HEK293 (cell line): ENCODE measurements at regions not wholly inside any gene's neighbourhood (a gene's known extent, or its start where the extent isn't known, plus 50 kb on each side); places are given as distances from the start of the nearest gene placed in this dataset.

Source experiments
- CTCF ChIA-PET: fragments of 350-600 bp; formaldehyde crosslinking; extraction: SDS; loops from one replicate; lab custom pipeline; 2021; ENCODE audit warnings: antibody characterized with exemption; lab: Yijun Ruan, JAX
- POLR2A ChIA-PET: fragments of 300-600 bp; formaldehyde crosslinking; extraction: SDS; loops from one replicate; lab custom pipeline; 2020; ENCODE audit warnings: antibody characterized with exemption, inconsistent platforms; lab: Yijun Ruan, JAX
- H3K27ac ChIP-seq: fragments of 200-500 bp; sonication (Bioruptor generic); 2 replicates; pipeline ENCODE4 v1.5.1; 2014; ENCODE audit warnings: low read depth, low read length, control low read depth, inconsistent platforms; ENCODE audit errors: extremely low read depth
- H3K36me3 ChIP-seq, 2 experiments: fragments of 200-500 bp in 1 of 2; sonication (Bioruptor generic) in 1 of 2; 1 replicate in 1 of 2; 2 replicates in 1 of 2; pipeline ENCODE4 v1.5.1; 2014 to 2017; ENCODE audit warnings: inconsistent platforms in 2 of 2, low read length in 2 of 2; ENCODE audit not compliant: control insufficient read depth in 2 of 2, insufficient read depth in 1 of 2
- H3K4me1 ChIP-seq: fragments of 200-500 bp; sonication (Bioruptor generic); 2 replicates; pipeline ENCODE4 v1.5.1; 2014; ENCODE audit warnings: mild to moderate bottlenecking, low read length, inconsistent platforms; ENCODE audit not compliant: control insufficient read depth, insufficient read depth
- H3K4me3 ChIP-seq: 2 replicates; pipeline ENCODE4 v1.5.1; 2011; ENCODE audit warnings: low read depth, mild to moderate bottlenecking, control low read depth, low read length, moderate library complexity
- H3K9me3 ChIP-seq: fragments of 200-500 bp; sonication (Bioruptor generic); 2 replicates; pipeline ENCODE4 v1.5.1; 2014; ENCODE audit warnings: low read depth, low read length, inconsistent platforms; ENCODE audit not compliant: control insufficient read depth, insufficient read depth
- HOXA7 ChIP-seq: sonication (generic); formaldehyde crosslinking; IDR thresholded peaks from 2 replicates; pipeline ENCODE4 v1.8.1; 2022; ENCODE audit warnings: missing genetic modification reagents, borderline replicate concordance
- MEIS1 ChIP-seq: sonication (generic); formaldehyde crosslinking; IDR thresholded peaks from 2 replicates; pipeline ENCODE4 v1.8.1; 2022; ENCODE audit warnings: missing genetic modification reagents, mild to moderate bottlenecking, borderline replicate concordance
- YY1 ChIP-seq: fragments of 450-650 bp; formaldehyde crosslinking; IDR thresholded peaks from 2 replicates; pipeline ENCODE4 v1.5.1; 2018; ENCODE audit warnings: missing biosample characterization, missing genetic modification characterization
- ZBTB21 ChIP-seq: fragments of 450-650 bp; formaldehyde crosslinking; IDR thresholded peaks from 2 replicates; pipeline ENCODE4 v1.5.1; 2017; ENCODE audit warnings: missing biosample characterization, missing genetic modification characterization
- ZBTB8A ChIP-seq: fragments of 450-650 bp; formaldehyde crosslinking; IDR thresholded peaks from 2 replicates; pipeline ENCODE4 v1.5.1; 2016; ENCODE audit warnings: missing biosample characterization, missing genetic modification characterization
- ZFP37 ChIP-seq: fragments of 450-650 bp; formaldehyde crosslinking; IDR thresholded peaks from 2 replicates; pipeline ENCODE4 v1.5.1; 2016; ENCODE audit warnings: missing biosample characterization, missing genetic modification characterization
- ZFP41 ChIP-seq: fragments of 450-650 bp; formaldehyde crosslinking; IDR thresholded peaks from 2 replicates; pipeline ENCODE4 v1.5.1; 2016; ENCODE audit warnings: missing biosample characterization, missing genetic modification characterization, borderline replicate concordance
- ZNF169 ChIP-seq: fragments of 450-650 bp; formaldehyde crosslinking; IDR thresholded peaks from 2 replicates; pipeline ENCODE4 v1.5.1; 2016; ENCODE audit warnings: missing biosample characterization, missing genetic modification characterization
- ZNF202 ChIP-seq: fragments of 450-650 bp; formaldehyde crosslinking; IDR thresholded peaks from 2 replicates; pipeline ENCODE4 v1.5.1; 2016; ENCODE audit warnings: missing biosample characterization, missing genetic modification characterization, borderline replicate concordance
- ZNF274 ChIP-seq, 2 experiments: fragments of 200-500 bp in 1 of 2; fragments of 450-650 bp in 1 of 2; sonication (Bioruptor generic) in 1 of 2; formaldehyde crosslinking in 1 of 2; IDR thresholded peaks; 2 replicates each; pipeline versions ENCODE4 v1.5.1 to v1.6.1; 2014 to 2016; ENCODE audit warnings: borderline replicate concordance in 1 of 2, inconsistent platforms in 1 of 2, low read length in 1 of 2, missing biosample characterization in 1 of 2, missing genetic modification characterization in 1 of 2
- ZNF335 ChIP-seq: fragments of 450-650 bp; formaldehyde crosslinking; conservative IDR thresholded peaks from 2 replicates; pipeline ENCODE4 v1.5.1; 2016; ENCODE audit warnings: missing biosample characterization, missing genetic modification characterization
- ZNF391 ChIP-seq: fragments of 450-650 bp; formaldehyde crosslinking; IDR thresholded peaks from 2 replicates; pipeline ENCODE4 v1.5.1; 2016; ENCODE audit warnings: low read depth, missing biosample characterization, missing genetic modification characterization, borderline replicate concordance
- ZNF513 ChIP-seq: fragments of 450-650 bp; IDR thresholded peaks from 2 replicates; pipeline ENCODE4 v1.5.1; 2018; ENCODE audit warnings: missing biosample characterization, missing genetic modification characterization
- ZNF521 ChIP-seq: fragments of 450-650 bp; formaldehyde crosslinking; IDR thresholded peaks from 2 replicates; pipeline ENCODE4 v1.5.1; 2017; ENCODE audit warnings: missing biosample characterization, mild to moderate bottlenecking, missing genetic modification characterization
- ZNF529 ChIP-seq: fragments of 450-650 bp; formaldehyde crosslinking; IDR thresholded peaks from 2 replicates; pipeline ENCODE4 v1.5.1; 2017; ENCODE audit warnings: missing genetic modification characterization, missing biosample characterization; ENCODE audit not compliant: insufficient replicate concordance
- ZNF560 ChIP-seq: fragments of 450-650 bp; formaldehyde crosslinking; IDR thresholded peaks from 2 replicates; pipeline ENCODE4 v1.5.1; 2017; ENCODE audit warnings: missing biosample characterization, missing genetic modification characterization, borderline replicate concordance
- ZNF701 ChIP-seq: fragments of 450-650 bp; formaldehyde crosslinking; IDR thresholded peaks from 2 replicates; pipeline ENCODE4 v1.5.1; 2016; ENCODE audit warnings: missing biosample characterization, missing genetic modification characterization
- ZNF747 ChIP-seq: fragments of 450-650 bp; formaldehyde crosslinking; IDR thresholded peaks from 2 replicates; pipeline ENCODE4 v1.5.1; 2016; ENCODE audit warnings: missing biosample characterization, missing genetic modification characterization
- ZNF76 ChIP-seq: fragments of 450-650 bp; formaldehyde crosslinking; IDR thresholded peaks from 2 replicates; pipeline ENCODE4; 2016; ENCODE audit warnings: low read depth, missing biosample characterization, missing genetic modification characterization, borderline replicate concordance
- ZNF843 ChIP-seq: fragments of 450-650 bp; formaldehyde crosslinking; IDR thresholded peaks from 2 replicates; pipeline ENCODE4 v1.5.1; 2016; ENCODE audit warnings: missing biosample characterization, missing genetic modification characterization
- TF ChIP-seq, protein P1 (sequence below): fragments of 450-650 bp; formaldehyde crosslinking; IDR thresholded peaks from 2 replicates; pipeline ENCODE4 v1.5.1; 2016; ENCODE audit warnings: missing biosample characterization, missing genetic modification characterization, low read depth
- TF ChIP-seq, protein P2 (sequence below): fragments of 450-650 bp; formaldehyde crosslinking; IDR thresholded peaks from 2 replicates; pipeline ENCODE4 v1.5.1; 2016; ENCODE audit warnings: missing biosample characterization, missing genetic modification characterization

GRCh38 chr15:53230473-53230872 is 440.3 kb upstream of the ONECUT1 start:
- no peaks in the 10 kb centered on the region for H3K36me3 ChIP-seq
- no peak overlapping the region for H3K27ac ChIP-seq
- TF ChIP-seq ZNF391 (no peak), ZNF513 (tag by site-specific recombination) (no peak), ZNF521 (tag by site-specific recombination) (no peak), ZNF274 (IDR thresholded peaks at IDR 0.05; ENCODE audit: low read length) (no peak), ZNF274 (tag by site-specific recombination; IDR thresholded peaks at IDR 0.05; ENCODE audit: borderline replicate concordance) (no peak)
- ChIA-PET CTCF (no interaction called here), POLR2A (no interaction called here)
- no peaks in the 10 kb centered on the region for H3K9me3 ChIP-seq
- H3K4me3 ChIP-seq, result no peak overlapping the region
- no peaks in the 10 kb centered on the region for H3K4me1 ChIP-seq

GRCh38 chr15:53226559-53226958 is 436.4 kb upstream of the ONECUT1 start:
- no peak overlapping the region for H3K27ac ChIP-seq
- ChIA-PET POLR2A (no interaction called here), CTCF (interaction anchor here (0.7 kb wide), 2 partner anchors 13 to 32 kb away, joined by 4 to 6 read pairs; no protein-coding TSS in a partner anchor)
- H3K4me1 ChIP-seq, result no peaks in the 10 kb centered on the region
- H3K36me3 ChIP-seq, result no peaks in the 10 kb centered on the region
- no peak overlapping the region for H3K4me3 ChIP-seq
- TF ChIP-seq ZNF335 (tag by site-specific recombination), result no peak
- TF ChIP-seq ZBTB8A (tag by site-specific recombination), result no peak
- TF ChIP-seq ZBTB21 (tag by site-specific recombination), result no peak
- no peak for TF ChIP-seq ZFP41
- TF ChIP-seq ZNF747 (tag by site-specific recombination), result no peak
- TF ChIP-seq ZNF169 (tag by site-specific recombination), result no peak
- no peak for TF ChIP-seq YY1 (tag by site-specific recombination)
- no peak for TF ChIP-seq HOXA7 (CRISPR knock-in tag)
- TF ChIP-seq ZNF843 (tag by site-specific recombination), result no peak
- no peak for TF ChIP-seq ZNF560
- TF ChIP-seq, protein P1, sequence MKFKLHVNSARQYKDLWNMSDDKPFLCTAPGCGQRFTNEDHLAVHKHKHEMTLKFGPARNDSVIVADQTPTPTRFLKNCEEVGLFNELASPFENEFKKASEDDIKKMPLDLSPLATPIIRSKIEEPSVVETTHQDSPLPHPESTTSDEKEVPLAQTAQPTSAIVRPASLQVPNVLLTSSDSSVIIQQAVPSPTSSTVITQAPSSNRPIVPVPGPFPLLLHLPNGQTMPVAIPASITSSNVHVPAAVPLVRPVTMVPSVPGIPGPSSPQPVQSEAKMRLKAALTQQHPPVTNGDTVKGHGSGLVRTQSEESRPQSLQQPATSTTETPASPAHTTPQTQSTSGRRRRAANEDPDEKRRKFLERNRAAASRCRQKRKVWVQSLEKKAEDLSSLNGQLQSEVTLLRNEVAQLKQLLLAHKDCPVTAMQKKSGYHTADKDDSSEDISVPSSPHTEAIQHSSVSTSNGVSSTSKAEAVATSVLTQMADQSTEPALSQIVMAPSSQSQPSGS (tag by site-specific recombination), result no peak
- no peak for TF ChIP-seq ZNF202
- TF ChIP-seq, protein P2, sequence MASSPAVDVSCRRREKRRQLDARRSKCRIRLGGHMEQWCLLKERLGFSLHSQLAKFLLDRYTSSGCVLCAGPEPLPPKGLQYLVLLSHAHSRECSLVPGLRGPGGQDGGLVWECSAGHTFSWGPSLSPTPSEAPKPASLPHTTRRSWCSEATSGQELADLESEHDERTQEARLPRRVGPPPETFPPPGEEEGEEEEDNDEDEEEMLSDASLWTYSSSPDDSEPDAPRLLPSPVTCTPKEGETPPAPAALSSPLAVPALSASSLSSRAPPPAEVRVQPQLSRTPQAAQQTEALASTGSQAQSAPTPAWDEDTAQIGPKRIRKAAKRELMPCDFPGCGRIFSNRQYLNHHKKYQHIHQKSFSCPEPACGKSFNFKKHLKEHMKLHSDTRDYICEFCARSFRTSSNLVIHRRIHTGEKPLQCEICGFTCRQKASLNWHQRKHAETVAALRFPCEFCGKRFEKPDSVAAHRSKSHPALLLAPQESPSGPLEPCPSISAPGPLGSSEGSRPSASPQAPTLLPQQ (tag by site-specific recombination), result no peak
- TF ChIP-seq ZNF701 (tag by site-specific recombination), result no peak
- no peak for TF ChIP-seq ZNF529 (tag by site-specific recombination)
- TF ChIP-seq ZFP37 (tag by site-specific recombination), result no peak
- TF ChIP-seq ZNF76 (tag by site-specific recombination), result no peak
- no peak for TF ChIP-seq MEIS1
- H3K9me3 ChIP-seq, result no peaks in the 10 kb centered on the region
